Superior temporal gyrus (tissue), 1 donor: ENCODE measurements at regions not wholly inside any gene's neighbourhood (a gene's known extent, or its start where the extent isn't known, plus 50 kb on each side); places are given as distances from the start of the nearest gene placed in this dataset.

Source experiments
- DNase-seq: peaks from one replicate; pipeline ENCODE4 v3.0.0-alpha.2; 2016; ENCODE audit errors: extremely low spot score

DNA sequence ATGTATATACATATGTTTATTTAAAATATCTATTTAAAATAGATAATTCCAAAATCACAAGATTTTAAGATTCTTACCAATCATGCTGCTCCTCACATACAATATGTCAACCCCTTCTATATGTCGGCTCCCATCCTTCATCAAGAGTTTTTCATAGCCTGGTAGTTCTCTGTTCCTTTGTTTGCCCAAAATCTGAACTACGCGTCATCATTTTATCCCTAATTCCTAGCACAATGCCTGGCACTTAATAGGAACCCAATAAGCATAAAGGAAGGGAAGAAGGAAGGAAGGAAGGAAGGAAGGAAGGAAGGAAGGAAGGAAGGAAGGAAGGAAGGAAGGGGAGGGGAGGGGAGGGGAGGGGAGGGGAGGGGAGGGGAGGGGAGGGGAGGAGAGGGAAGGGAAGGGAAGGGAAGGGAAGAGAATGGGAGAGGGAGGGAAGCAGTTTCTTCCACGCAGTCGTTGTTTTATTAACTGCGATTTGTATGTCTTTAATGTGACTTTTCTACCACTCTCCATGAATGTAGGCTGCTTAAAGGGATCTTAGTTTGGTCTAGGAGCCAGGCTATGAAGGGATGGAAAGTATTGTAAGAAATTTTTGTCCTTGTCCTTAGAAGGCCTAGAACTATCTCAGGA lies 83.3 kb upstream of the PCGF5 start:
- DNase-seq: no peak

DNA sequence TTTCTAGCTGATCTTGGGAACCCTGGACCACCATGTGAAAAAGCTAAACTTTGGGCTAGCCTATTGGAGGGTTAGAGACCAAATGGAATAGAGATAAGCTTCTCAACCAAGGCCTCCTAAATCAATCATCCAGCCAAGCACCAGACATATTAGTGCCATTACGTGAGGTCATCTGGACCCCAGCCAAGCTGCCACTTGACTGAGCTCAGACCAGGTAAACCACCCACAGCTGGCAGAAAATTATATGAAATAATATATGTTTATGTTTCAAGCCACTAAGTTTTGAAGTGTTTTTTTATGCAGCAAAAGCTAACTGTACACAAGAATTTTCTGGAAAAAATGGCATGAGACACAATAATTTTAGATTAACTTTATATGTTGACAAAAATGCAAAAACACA lies 82.6 kb upstream of the PCGF5 start:
- DNase-seq: no peak

DNA sequence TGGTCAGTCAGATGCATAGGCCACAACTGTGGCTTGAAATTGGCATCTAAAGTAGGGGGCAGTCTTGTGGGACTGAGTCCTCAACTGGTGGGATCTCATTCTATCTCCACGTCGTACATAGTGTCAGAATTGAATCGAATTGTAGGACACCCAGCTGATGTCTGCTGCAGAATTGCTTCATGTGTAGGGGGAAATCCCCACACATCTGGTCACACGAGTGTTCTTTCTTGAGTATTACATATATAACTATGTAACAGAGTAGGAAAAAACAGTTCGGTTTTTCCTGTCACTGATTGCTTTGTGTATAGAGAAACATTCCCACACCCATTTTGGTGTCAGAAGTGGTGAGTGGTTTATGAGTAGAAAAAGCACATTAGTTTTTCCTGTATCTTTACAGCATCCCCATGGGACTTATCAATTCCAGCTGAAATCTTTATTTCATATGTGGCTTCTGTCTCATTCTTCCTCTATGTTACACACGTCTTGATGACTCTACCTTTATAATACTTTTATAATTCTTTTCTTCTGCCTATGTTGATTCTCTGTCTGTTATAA lies 79.4 kb upstream of the PCGF5 start:
- no peak for DNase-seq

DNA sequence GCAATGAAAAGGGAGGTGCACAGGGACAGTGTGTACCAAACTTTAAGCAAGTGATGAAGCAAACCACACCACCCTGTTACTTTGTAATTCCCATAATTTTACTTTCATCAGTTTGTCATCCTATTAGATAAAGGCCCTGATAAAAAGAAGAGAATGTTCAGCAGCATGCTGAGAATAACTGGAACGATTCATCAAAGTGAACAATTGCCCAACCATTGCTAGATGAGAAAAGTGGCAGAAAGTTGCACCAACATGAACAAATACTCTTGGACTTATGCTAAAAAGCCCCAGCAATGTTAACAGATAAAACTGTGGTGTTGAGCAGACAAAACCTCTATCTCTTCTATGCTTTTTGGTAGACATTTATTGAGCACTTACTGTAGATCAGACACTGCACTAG lies 75.5 kb upstream of the PCGF5 start:
- DNase-seq: no peak

DNA sequence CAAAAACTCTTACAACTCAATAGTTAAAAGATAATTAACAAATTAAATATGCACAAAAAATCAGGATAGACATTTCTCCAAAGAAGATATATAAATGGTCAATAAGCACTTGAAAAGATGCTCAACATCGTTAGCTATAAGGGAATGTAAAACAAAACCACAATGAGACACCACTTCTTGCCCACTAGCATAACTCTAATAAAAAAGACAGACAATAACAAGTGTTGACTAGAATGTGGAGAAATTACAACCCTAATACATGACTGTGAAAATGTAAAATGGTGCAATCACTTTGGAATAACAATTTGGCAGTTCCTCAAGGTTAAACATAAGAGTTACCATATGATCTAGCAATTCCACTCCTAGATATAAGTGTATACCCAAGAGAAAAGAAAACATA lies 74.3 kb upstream of the PCGF5 start:
- no peak for DNase-seq

DNA sequence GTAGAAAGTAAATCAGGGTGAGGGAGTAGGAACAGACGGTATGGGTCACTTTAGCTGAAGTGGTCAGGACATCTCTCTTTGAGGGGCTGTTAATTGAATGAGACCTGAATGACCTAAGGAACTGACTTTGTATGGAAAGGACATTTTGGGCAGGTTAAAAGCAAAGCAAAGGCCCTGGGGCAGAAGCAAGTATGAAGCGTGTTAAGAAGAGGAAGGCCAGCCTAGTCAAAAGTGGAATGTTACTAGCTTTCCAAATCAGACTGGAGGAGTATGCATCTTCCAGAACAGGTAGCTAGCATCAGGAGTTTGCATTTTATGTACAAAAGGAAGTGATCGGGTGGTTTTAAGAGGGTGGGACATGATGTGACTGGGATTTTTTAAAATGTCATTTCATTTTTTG lies 70.9 kb upstream of the PCGF5 start:
- DNase-seq: no peak

DNA sequence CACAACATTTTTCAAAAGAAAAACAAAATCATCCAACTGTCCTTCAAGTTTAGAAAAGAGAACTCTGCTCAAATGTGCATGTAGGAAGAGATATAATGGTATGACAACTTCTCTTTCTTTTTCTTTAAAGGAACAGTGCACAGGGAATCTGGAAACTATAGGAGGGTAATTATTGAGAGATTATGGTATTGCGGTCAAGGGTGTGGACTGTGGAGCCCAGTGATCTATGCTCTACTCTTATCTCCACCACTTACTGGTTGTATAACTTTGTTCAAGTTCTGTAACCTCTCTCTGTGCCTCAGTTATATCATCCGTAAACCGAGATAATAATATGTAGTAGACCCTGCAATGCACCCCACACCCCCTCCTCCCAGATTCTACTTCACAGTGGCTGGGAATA lies 69.8 kb upstream of the PCGF5 start:
- no peak for DNase-seq

DNA sequence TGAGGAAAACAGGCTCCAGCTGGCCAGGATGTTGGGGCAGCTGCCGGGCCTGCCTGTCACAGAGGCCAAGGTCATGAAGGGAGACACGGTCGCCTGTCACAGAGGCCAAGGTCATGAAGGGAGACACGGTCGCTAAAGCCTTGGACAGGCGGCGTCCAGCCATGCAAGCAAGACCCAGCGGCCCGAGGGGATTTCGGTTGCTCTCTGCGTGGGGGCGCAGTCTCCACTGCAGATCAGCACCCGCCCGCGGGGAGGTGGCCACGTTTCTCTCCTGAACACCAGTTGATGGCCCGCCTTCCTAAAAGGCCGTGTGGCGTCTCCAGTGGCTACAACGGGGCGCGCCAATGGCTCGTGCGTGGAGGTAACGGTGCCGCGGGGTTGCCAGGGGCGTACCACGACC lies 67.0 kb upstream of the PCGF5 start:
- DNase-seq: no peak

DNA sequence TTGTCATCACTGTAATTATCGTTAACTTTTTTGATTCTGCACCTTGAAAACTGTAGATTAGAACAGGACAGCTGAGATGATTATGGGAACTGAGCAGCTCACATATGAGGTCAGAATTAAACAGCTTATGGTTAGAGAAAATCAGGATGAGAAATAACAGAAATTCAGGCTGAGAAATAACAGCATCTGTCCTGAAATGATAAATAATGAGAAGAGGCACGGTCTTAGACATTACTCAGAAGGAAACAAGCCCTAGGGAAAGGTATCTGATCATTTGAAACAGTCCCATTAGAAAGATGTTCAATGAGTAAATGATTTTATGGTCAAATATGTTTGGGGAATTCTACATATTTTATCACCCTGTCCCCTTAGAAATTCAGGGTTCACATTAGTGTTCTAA lies 65.6 kb upstream of the PCGF5 start:
- DNase-seq: no peak

DNA sequence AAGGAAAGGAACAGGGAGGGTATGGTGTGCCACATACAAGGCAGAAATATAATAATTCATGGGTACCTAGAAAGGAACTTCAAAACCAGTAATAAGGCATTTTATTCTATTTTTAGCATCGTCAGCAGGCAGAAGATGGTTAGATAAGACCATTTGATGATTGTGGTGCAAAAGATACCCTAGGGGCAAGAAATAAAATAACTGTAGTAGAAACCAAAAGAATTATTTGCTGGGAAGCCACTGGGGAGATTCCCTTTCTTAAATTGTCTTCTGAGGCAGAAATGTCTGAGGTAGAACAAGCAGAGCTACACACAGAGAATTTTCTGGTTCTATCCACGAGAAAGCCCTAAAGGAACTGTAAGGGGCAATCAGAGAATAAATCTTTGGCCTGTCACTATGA lies 64.3 kb upstream of the PCGF5 start:
- DNase-seq: no peak

DNA sequence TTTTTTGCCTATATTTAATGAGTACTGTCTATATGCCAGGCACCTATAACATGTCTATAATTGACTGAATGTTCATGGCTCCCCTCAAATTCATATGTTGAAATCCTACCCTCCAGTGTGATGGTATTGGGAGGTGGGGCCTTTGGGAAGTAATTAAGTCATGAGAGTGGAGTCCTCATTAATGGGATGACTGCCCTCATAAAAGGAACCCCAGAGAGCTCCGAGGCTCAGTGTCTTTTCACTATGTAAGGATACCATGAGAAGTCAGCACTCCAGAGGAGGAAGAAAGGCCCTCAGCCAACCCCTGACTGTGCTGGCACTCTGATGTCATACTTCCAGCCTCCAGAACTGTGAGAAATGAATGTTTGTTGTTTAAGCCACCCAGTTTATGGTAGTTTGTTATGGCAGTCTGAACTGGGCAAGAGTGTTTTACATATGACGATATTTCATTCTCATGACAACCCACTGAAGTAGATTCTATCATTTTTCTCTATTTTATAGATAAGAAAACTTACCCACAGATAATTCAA lies 61.1 kb upstream of the PCGF5 start:
- DNase-seq: no peak

DNA sequence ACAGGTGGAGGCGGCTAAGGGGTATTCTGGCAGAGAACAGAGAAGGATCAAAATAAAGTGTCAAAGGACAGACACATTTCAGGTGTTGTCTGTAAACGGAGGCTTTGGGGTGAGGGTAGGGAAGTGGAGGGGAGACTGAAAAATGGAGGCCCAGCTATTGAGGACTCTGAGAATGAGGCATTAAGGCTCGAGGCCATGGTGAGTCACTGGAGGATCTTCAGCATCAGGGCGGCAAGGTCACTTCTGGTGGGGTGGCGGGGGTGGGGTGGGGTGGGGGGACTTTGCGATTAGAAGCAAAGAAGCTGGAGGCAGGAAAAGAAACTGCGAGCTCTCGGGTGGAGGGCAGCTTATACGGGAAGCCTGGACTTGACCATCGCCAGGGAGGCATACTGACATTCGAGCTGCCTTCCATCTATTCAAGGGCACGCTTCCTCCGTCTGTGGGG lies 58.4 kb upstream of the PCGF5 start:
- DNase-seq: no peak

DNA sequence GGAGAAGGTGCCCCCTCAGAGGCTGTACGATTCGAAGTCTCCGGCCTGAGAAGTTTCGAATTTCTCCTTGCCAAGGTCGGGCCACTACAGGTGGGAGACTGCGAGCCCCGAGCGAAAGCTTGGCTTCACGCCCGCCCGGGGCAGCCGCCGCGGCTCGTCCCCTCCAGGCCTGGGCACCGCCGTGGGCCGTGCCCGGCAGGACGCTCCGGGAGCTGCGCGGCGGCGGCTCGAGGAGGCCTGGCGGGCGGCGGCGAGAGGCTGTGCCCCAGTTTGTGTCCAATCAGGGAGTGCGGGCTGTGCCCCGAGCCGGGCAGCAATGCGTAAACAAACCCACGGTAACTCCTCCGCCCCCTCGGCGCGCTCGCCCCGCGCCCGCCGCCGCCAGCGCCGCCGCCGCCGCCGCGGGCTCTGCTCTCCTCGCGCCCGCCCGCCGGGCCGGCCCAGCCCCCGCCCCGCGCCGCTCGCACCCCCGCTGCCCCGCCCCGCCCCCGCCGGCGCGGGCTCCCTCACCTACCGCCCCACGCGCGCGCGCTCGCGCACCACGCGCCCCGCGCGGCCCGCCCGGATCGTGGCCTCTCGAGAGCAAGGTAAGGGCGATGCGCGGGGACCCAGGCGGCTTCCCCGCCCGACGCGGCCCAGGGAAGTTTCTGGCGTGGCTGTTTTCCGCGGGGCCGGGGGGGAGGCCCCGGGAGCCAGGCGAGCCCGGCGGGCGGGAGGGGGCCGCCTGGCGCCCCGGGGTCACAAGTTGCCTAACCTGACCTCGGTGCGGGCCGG lies 57.8 kb upstream of the PCGF5 start:
- DNase-seq: peak; percentile 83

DNA sequence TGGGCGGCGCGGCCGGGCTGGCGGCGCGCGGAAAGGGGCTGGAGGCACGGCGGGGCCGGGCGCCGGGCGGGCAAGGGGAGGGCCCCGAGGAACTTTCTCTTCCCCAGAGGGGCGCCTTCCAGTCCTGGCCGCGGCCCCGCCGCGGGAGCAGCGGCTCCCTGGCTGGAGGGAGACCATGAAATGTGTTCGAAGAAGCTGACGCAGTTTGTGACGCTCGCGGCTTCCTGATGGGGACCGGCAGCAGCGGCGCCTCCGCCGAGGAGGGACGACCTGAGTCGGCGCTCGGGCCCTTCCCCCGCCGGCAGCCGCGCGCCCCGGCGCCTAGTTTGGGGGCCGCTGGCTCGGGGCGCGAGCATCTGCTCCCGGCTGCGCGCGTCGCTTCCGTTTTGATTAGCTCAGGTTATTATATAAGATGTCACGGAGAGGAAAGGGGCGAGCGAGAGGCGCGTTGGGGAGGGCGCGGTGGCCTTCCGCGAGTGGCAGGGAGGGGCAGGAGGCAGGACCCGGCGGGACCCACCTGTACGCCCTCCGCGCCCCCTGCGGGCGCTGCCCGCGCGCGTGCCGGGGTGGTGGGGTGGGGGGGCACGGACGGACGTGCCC lies 57.1 kb upstream of the PCGF5 start:
- DNase-seq: peak; percentile 68

DNA sequence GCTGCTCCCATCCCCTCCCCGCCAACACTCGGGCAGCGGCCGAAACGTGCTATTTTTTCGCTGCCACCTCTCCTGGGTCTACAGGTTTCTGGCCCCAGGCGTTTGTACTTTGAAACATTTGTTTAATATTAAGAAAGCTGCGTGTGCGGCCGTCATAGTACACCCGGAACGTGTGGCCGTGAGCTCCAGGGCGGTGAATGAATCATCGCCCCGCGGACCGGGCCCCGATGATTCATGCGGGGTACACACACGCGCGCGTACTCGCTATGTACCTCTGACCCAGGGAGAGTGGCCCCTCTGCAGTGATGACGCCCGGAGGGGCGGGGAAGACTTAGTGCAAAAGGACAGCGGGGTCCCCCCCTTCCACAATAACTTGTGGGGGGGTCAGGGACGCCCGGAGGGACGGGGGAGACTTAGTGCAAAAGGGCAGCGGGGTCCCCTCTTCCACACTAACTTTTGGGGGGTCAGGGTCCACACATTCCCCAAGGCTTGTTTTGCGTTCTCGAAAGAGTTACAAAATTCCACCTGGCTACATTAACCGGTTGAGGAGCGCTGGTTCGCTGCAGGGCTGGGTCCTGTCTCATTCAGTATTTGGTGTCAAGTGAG lies 56.5 kb upstream of the PCGF5 start:
- peak; percentile 51 for DNase-seq

DNA sequence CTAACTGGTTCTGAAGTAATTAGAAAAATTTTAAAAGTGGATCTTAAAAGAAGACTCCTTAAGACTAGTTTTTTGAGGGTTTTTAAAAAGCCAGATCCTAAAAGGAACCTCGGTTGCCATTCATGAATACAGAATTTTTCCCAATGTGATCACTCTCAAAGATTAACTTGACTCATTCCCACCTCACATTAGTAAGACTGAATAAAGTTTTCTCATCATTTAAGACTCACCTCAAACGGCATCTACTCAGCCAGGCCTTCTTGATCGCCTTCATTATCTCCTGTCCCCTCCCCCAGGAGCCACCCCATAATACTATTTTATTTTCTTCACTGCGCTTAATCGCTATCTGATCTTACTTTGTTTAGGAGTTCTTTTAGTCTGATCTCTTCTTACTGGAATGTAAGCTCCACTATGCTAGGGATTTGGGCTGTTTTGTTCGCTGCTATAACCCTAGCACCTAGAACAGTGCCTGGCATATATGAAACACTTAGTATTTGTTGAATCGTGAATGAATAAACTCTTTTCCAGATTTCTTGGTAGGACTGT lies 55.9 kb upstream of the PCGF5 start:
- DNase-seq: peak; percentile 44

DNA sequence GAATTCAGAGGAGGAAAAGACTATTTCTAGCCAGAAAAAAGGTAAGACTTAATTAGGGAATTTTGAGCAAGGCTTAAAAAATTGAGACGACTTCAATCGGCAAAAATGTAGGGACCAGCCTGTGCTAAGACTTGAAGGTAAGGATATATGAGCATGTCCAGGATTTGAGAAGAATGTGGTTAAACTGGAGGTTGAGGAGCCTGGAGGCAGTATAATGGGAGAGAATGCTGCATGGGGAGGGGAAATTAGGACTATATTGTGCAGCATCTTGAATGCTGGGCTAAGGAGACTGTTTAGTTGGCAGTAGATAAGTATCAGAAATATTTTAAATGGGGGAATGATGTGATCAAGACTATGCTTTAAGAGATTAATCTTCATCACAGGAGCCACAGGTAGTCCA lies 53.1 kb upstream of the PCGF5 start:
- no peak for DNase-seq

DNA sequence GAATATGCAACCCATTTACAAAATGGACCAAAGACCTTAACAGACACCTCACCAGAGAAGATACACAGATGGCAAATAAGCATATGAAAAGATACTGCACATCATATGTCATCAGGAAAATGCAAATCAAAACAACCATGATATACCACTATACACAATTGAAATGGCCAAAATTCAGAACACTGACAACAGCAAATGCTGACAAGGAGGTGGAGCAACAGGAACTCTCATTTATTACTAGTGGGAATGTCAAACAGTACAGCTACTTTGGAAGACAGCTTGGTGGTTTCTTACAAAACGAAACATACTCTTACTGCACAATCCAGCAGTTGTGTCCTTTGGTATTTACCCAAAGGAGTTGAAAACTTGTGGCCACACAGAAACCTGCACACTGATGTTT lies 50.0 kb upstream of the PCGF5 start:
- DNase-seq: no peak
